Suprapubic skin (tissue), 4 donors: ENCODE measurements at regions not wholly inside any gene's neighbourhood (a gene's known extent, or its start where the extent isn't known, plus 50 kb on each side); places are given as distances from the start of the nearest gene placed in this dataset.

Experiments
- EP300 ChIP-seq: sonication (generic); formaldehyde crosslinking; IDR thresholded peaks from one replicate; pipeline ENCODE4 v1.6.1; 2017; ENCODE audit warnings: antibody characterized with exemption
- POLR2A ChIP-seq, 2 donors: fragments of 450-650 bp; IDR thresholded peaks; one replicate each; pipeline ENCODE4 v1.6.1; 2017; ENCODE audit warnings: antibody characterized with exemption in 2 of 2, mild to moderate bottlenecking in 2 of 2, moderate library complexity in 2 of 2
- POLR2AphosphoS5 ChIP-seq, 3 donors: sonication (generic); formaldehyde crosslinking; IDR thresholded peaks; one replicate each; pipeline ENCODE4 v1.6.1; 2017; ENCODE audit warnings: antibody characterized with exemption in 3 of 3
- TF ChIP-seq, protein P1 (sequence below), 2 donors: fragments of 200-600 bp in 1 of 2; fragments of 450-650 bp in 1 of 2; sonication (generic) in 1 of 2; IDR thresholded peaks; one replicate each; pipeline ENCODE4 v1.5.1; 2016 to 2019; ENCODE audit warnings: antibody characterized with exemption in 2 of 2, mild to moderate bottlenecking in 1 of 2, moderate library complexity in 1 of 2

DNA sequence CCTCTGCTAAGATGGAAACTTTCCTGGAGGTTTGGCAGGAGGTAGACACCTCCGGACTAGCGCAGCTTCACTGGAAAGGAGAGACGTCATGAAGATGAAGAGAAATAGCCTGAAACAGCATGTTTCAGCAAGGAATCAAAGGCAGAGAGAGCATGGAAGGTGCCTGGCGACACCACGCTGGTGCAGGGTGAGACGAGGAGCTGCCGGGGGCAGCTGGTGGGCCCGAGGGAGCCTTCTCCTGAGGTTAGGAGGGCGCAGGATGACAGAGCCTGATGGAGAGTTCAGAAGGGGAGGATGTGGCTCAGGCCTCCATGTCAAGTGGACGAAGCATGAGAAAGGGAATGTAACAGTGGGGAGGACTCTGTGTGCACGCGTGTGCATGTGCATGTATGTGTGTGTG, 113.6 kb downstream of the TPRA1 start:
- TF ChIP-seq, protein P1, sequence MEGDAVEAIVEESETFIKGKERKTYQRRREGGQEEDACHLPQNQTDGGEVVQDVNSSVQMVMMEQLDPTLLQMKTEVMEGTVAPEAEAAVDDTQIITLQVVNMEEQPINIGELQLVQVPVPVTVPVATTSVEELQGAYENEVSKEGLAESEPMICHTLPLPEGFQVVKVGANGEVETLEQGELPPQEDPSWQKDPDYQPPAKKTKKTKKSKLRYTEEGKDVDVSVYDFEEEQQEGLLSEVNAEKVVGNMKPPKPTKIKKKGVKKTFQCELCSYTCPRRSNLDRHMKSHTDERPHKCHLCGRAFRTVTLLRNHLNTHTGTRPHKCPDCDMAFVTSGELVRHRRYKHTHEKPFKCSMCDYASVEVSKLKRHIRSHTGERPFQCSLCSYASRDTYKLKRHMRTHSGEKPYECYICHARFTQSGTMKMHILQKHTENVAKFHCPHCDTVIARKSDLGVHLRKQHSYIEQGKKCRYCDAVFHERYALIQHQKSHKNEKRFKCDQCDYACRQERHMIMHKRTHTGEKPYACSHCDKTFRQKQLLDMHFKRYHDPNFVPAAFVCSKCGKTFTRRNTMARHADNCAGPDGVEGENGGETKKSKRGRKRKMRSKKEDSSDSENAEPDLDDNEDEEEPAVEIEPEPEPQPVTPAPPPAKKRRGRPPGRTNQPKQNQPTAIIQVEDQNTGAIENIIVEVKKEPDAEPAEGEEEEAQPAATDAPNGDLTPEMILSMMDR (IDR thresholded peaks at IDR 0.05): no peak
- TF ChIP-seq EP300 (no peak), POLR2A (IDR thresholded peaks at IDR 0.05) (no peak), POLR2AphosphoS5 (IDR thresholded peaks at IDR 0.05) (no peak)
